ENCODE measurements at regions not wholly inside any gene's neighbourhood (a gene's known extent, or its start where the extent isn't known, plus 50 kb on each side); places are given as distances from the start of the nearest gene placed in this dataset.

GRCh38 chr1:228897901-228898300 is 162.6 kb downstream of the RHOU start:
- Histone ChIP-seq H3K4me1 (replicated peaks in 1 of 2) (peaks cover 0 to 4% of the 10 kb centered on the region in 2 donors), H3K36me3 (replicated peaks in 1 of 2) (no peaks in the 10 kb centered on the region), H3K27me3 (no peaks in the 10 kb centered on the region), H3K4me3 (no peak overlapping the region), H3K9me3 (replicated peaks in 1 of 3) (no peaks in the 10 kb centered on the region), H3K27ac (no peak overlapping the region)
- intact Hi-C loops (cut with DNase I) = no loop called here
- no peak for TF ChIP-seq POLR2A (IDR thresholded peaks at IDR 0.05)
- TF ChIP-seq CTCF (IDR thresholded peaks at IDR 0.05) = no peak
- WGBS, 4 donors = 91 to 98% (median 95%) methylated on average over 9 of the region's 9 CpGs
- no peak for DNase-seq

DNA sequence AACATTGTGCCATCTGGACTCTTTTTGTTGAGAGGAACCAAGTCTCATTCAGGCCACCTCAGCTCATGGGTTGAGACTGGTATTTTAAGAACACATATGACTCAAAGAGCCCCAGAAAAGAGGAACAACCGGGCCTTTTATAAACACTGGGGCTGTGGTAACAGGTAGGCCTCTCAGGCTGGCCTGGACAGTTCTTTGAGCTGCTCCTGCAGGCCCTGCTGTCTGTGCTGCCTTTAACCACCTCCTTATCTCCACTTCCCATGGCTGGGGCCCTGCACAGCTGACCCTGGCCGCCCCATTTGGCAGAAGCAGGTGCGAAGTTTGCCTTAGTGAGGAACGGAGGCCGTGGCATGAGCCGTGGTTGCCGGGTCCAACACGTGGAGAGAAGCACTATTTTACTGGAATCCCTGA is 163.3 kb downstream of the RHOU start:
- peaks cover 0 to 10% of the 10 kb centered on the region in 2 donors for H3K4me1 ChIP-seq (replicated peaks in 1 of 2)
- H3K36me3 ChIP-seq (replicated peaks in 1 of 2) = no peaks in the 10 kb centered on the region
- H3K4me3 ChIP-seq = no peak overlapping the region
- intact Hi-C loops (cut with DNase I) = no loop called here
- H3K9me3 ChIP-seq (replicated peaks in 1 of 3) = no peaks in the 10 kb centered on the region
- H3K27ac ChIP-seq = no peak overlapping the region
- DNase-seq = no peak
- H3K27me3 ChIP-seq = no peaks in the 10 kb centered on the region
- TF ChIP-seq CTCF (IDR thresholded peaks at IDR 0.05) = no peak
- TF ChIP-seq POLR2A (IDR thresholded peaks at IDR 0.05) = no peak
- 67 to 91% (median 84%) methylated on average over 8 of the region's 8 CpGs for WGBS, 4 donors

DNA sequence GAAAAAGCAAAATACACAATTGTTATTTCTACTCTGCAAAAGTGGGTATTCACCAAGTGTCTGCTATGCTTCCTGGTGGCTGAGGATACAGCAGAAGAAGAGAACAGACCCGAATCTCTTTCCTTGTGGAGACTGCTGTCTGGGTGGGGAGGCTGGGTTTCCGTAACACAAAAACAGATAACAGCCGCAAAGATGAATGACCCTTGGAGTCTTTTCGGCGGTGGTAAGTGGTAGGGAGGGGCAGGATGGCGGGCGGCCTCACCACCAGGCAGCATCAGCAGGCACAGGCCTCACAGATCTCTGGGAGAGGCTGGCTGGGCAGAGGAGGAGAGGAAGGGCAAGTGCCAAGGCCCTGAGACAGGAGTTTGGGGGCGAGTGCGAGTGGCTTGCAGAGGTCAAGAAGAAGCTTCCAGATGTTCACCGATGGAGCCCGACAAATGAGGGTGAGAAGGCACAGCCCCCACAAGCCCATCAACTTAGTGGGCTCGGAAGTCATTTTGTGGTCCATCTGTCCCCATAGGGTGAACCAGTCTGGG is 164.2 kb downstream of the RHOU start:
- H3K36me3 ChIP-seq (replicated peaks in 1 of 2) = no peaks in the 10 kb centered on the region
- H3K27ac ChIP-seq = no peak overlapping the region
- H3K4me3 ChIP-seq = no peak overlapping the region
- H3K9me3 ChIP-seq (replicated peaks in 1 of 3) = no peaks in the 10 kb centered on the region
- 80 to 87% (median 83%) methylated on average over 12 of the region's 12 CpGs for WGBS, 4 donors
- H3K4me1 ChIP-seq (replicated peaks in 1 of 2) = peaks cover 0 to 12% of the 10 kb centered on the region in 2 donors
- TF ChIP-seq CTCF (IDR thresholded peaks at IDR 0.05) = no peak
- TF ChIP-seq POLR2A (IDR thresholded peaks at IDR 0.05) = no peak
- H3K27me3 ChIP-seq = no peaks in the 10 kb centered on the region
- intact Hi-C loops (cut with DNase I) = no loop called here
- DNase-seq = peak in 1 of 7 donors; percentile 26

DNA sequence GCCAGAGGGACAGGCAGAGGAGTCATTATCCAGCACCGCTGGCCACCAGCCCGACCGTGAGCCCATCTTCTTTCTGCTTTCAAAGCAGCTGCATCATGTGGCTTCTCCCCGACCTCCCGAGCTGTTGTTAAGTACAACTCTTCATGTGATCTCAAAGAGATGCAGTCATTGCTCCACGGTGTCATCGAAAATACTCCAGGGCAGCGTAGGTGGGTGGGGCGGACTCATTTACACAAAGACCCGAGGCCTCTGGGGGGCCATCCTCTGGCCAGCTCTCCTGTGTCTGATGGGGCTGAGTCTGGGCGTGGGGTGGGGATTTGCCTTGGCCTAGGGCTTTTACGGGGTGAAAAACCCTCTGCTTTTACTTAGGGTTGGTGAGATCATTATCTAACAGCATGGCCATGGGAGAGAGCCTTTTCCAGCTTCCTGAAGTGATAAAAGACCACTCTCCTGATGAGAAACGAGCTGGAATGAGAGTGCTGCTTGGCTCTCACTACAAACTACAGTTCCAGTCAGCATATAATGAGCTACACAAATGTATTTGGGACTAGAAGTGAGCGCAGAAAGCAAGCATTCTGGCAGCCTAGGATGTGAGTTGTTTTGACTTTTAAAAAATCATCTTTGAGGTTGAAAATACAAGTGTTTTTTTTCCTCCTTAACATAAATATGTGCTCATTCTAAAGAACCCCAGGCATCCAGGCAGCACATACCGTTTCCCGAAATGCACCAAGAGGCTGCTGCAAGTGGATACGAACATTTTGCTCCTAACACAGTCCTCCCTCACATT is 165.0 kb downstream of the RHOU start:
- WGBS, 4 donors = 76 to 81% (median 78%) methylated on average over 16 to 17 of the region's 17 CpGs
- Histone ChIP-seq H3K9me3 (replicated peaks in 1 of 3) (no peaks in the 10 kb centered on the region), H3K4me1 (replicated peaks in 1 of 2) (peaks cover 0 to 12% of the 10 kb centered on the region in 2 donors), H3K36me3 (replicated peaks in 1 of 2) (no peaks in the 10 kb centered on the region), H3K27me3 (no peaks in the 10 kb centered on the region), H3K27ac (no peak overlapping the region), H3K4me3 (no peak overlapping the region)
- DNase-seq = no peak
- TF ChIP-seq POLR2A (IDR thresholded peaks at IDR 0.05) (no peak), CTCF (IDR thresholded peaks at IDR 0.05) (no peak)
- intact Hi-C loops (cut with DNase I) = no loop called here
